ENCODE measurements at regions not wholly inside any gene's neighbourhood (a gene's known extent, or its start where the extent isn't known, plus 50 kb on each side); places are given as distances from the start of the nearest gene placed in this dataset.

GRCh38 chr10:113333313-113333712 is 219.5 kb upstream of the HABP2 start:
- Histone ChIP-seq H3K27me3 (ENCODE audit: control insufficient read depth in 2 of 2, insufficient read depth in 2 of 2, low read length in 2 of 2) (no peaks in the 10 kb centered on the region), H3K9ac (ENCODE audit: insufficient read depth, low read length, poor library complexity, severe bottlenecking) (no peak overlapping the region), H3K27ac (ENCODE audit: low read depth in 1 of 2, low read length in 2 of 2) (no peak overlapping the region), H3K79me2 (ENCODE audit: insufficient read depth, low read length) (no peaks in the 10 kb centered on the region), H3K9me3 (replicated peaks in 1 of 2; ENCODE audit: control insufficient read depth in 1 of 2, insufficient read depth in 1 of 2, low read length in 2 of 2) (no peaks in the 10 kb centered on the region), H3K4me1 (ENCODE audit: control insufficient read depth in 1 of 2, insufficient read depth in 2 of 2, low read length in 2 of 2) (no peaks in the 10 kb centered on the region), H2AFZ (ENCODE audit: insufficient read depth, low read depth, low read length, poor library complexity, severe bottlenecking) (no peak overlapping the region), H4K20me1 (ENCODE audit: insufficient read depth, low read length) (no peaks in the 10 kb centered on the region), H3K4me2 (replicated peaks; ENCODE audit: extremely low read depth, low read length, poor library complexity, severe bottlenecking) (no peak overlapping the region), H3K36me3 (replicated peaks in 1 of 2; ENCODE audit: control insufficient read depth in 1 of 2, insufficient read depth in 2 of 2, low read length in 2 of 2) (no peaks in the 10 kb centered on the region), H3K4me3 (replicated peaks in 1 of 3; ENCODE audit: low read depth in 2 of 3, low read length in 3 of 3) (no peak overlapping the region)
- peaks cover 0 to 7% (median 4%) of the 10 kb centered on the region in 7 donors for H3K9me3 Mint-ChIP-seq
- H3K27ac Mint-ChIP-seq: no peak overlapping the region
- H3K27me3 Mint-ChIP-seq (ENCODE audit: low read depth in 3 of 3): peaks cover 1 to 5% (median 1%) of the 10 kb centered on the region in 3 donors
- no peaks in the 10 kb centered on the region for H3K36me3 Mint-ChIP-seq
- peaks cover 3% of the 10 kb centered on the region for H3K4me1 Mint-ChIP-seq
- intact Hi-C loops (cut with micrococcal nuclease): no loop called here
- DNase-seq: no peak
- no peak overlapping the region for H3K4me3 Mint-ChIP-seq
- no CpG with 5 or more reads among the region's 2 CpGs for WGBS (ENCODE audit: insufficient coverage)
- TF ChIP-seq CTCF (IDR thresholded peaks at IDR 0.05): no peak

- Histone ChIP-seq H2AFZ (ENCODE audit: insufficient read depth, low read depth, low read length, poor library complexity, severe bottlenecking) (no peak overlapping the region), H4K20me1 (ENCODE audit: insufficient read depth, low read length) (no peaks in the 10 kb centered on the region), H3K4me1 (ENCODE audit: control insufficient read depth in 1 of 2, insufficient read depth in 2 of 2, low read length in 2 of 2) (no peaks in the 10 kb centered on the region), H3K79me2 (ENCODE audit: insufficient read depth, low read length) (no peaks in the 10 kb centered on the region), H3K36me3 (replicated peaks in 1 of 2; ENCODE audit: control insufficient read depth in 1 of 2, insufficient read depth in 2 of 2, low read length in 2 of 2) (no peaks in the 10 kb centered on the region), H3K9me3 (replicated peaks in 1 of 2; ENCODE audit: control insufficient read depth in 1 of 2, insufficient read depth in 1 of 2, low read length in 2 of 2) (no peaks in the 10 kb centered on the region), H3K4me2 (replicated peaks; ENCODE audit: extremely low read depth, low read length, poor library complexity, severe bottlenecking) (no peak overlapping the region), H3K9ac (ENCODE audit: insufficient read depth, low read length, poor library complexity, severe bottlenecking) (no peak overlapping the region), H3K27ac (ENCODE audit: low read depth in 1 of 2, low read length in 2 of 2) (no peak overlapping the region), H3K27me3 (ENCODE audit: control insufficient read depth in 2 of 2, insufficient read depth in 2 of 2, low read length in 2 of 2) (no peaks in the 10 kb centered on the region), H3K4me3 (replicated peaks in 1 of 3; ENCODE audit: low read depth in 2 of 3, low read length in 3 of 3) (no peak overlapping the region)
- no peaks in the 10 kb centered on the region for H3K4me1 Mint-ChIP-seq
- intact Hi-C loops (cut with micrococcal nuclease): no loop called here
- WGBS (ENCODE audit: insufficient coverage): 100% methylated on average over 1 of the region's 2 CpGs
- peaks cover 1 to 4% (median 1%) of the 10 kb centered on the region in 3 donors for H3K27me3 Mint-ChIP-seq (ENCODE audit: low read depth in 3 of 3)
- H3K36me3 Mint-ChIP-seq: no peaks in the 10 kb centered on the region
- no peak for DNase-seq
- H3K4me3 Mint-ChIP-seq: no peak overlapping the region
- peaks cover 0 to 6% (median 4%) of the 10 kb centered on the region in 7 donors for H3K9me3 Mint-ChIP-seq
- H3K27ac Mint-ChIP-seq: no peak overlapping the region
- TF ChIP-seq CTCF (IDR thresholded peaks at IDR 0.05): no peak
These were observed 217.3 kb upstream of the HABP2 start for GRCh38 chr10:113335592-113335991.

Data from CD14-positive monocyte (primary cell).